ENCODE measurements at regions not wholly inside any gene's neighbourhood (a gene's known extent, or its start where the extent isn't known, plus 50 kb on each side); places are given as distances from the start of the nearest gene placed in this dataset.
"Not testable (repeated sequence)": the region's sequence is repeated elsewhere in the genome, so short reads cannot be mapped to it uniquely, and the experiment has no call there.

- DNase-seq (ENCODE audit: low read depth in 2 of 2): not testable (repeated sequence)
These were observed 5270.2 kb upstream of the TPTE start for GRCh38 chr21:5251162-5251561.

- not testable (repeated sequence) for DNase-seq (ENCODE audit: low read depth in 2 of 2)
These were observed 5269.5 kb upstream of the TPTE start for GRCh38 chr21:5251866-5252265.
